ENCODE measurements at regions not wholly inside any gene's neighbourhood (a gene's known extent, or its start where the extent isn't known, plus 50 kb on each side); places are given as distances from the start of the nearest gene placed in this dataset.

DNA sequence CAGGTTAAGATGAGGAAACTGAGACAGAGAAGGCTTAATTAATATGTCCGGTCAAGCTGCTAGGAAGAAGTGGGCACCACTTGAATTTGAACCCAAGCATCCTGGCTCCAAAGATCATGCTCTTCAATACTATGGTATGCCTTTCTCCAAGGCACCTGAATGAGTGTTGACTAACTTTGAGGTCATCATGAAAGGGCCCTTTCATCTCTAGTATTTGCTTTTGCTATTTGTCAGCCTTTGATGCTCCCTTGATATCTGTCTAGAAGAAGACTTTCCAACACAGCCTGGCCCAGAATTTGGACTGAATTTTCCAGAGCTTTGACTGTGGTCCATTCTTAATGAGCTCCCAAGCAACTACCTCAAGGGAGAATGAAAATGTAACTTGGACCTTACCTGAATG, 179.1 kb upstream of the DKK2 start:
- no peak overlapping the region for H3K27ac ChIP-seq
- H3K9me2 ChIP-seq (replicated peaks; ENCODE audit: insufficient read depth), result no peaks in the 10 kb centered on the region

DNA sequence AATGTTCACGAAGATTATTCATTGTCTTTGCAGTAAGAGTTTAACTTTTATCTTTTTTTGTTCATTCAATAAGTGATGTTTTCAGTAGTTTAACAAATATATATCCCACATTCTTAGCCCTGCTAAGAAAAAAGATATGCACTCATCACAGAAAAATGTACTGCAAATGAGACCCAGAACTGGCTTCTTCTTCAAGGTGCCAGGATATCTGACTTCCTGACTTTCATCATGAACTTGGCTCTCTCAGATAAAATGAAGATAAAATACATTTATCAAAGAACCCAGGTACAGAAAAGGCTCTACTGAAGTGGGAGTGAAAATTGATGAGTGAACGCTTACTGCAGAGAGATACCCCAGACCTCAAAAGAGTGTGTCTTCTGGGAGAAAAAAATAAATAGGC, 177.8 kb upstream of the DKK2 start:
- H3K4me3 ChIP-seq, result no peak overlapping the region
- DNase-seq (ENCODE audit: low spot score), result no peak
- no peak overlapping the region for H3K4me2 ChIP-seq
- H3K9me3 ChIP-seq (ENCODE audit: low read depth), result no peaks in the 10 kb centered on the region
- peaks cover 4% of the 10 kb centered on the region for H3K4me1 ChIP-seq (ENCODE audit: insufficient read depth)
- TF ChIP-seq, protein P1, sequence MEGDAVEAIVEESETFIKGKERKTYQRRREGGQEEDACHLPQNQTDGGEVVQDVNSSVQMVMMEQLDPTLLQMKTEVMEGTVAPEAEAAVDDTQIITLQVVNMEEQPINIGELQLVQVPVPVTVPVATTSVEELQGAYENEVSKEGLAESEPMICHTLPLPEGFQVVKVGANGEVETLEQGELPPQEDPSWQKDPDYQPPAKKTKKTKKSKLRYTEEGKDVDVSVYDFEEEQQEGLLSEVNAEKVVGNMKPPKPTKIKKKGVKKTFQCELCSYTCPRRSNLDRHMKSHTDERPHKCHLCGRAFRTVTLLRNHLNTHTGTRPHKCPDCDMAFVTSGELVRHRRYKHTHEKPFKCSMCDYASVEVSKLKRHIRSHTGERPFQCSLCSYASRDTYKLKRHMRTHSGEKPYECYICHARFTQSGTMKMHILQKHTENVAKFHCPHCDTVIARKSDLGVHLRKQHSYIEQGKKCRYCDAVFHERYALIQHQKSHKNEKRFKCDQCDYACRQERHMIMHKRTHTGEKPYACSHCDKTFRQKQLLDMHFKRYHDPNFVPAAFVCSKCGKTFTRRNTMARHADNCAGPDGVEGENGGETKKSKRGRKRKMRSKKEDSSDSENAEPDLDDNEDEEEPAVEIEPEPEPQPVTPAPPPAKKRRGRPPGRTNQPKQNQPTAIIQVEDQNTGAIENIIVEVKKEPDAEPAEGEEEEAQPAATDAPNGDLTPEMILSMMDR (IDR thresholded peaks at IDR 0.05; ENCODE audit: poor library complexity), result no peak
- no peak for TF ChIP-seq EZH2phosphoT487 (IDR thresholded peaks at IDR 0.05; ENCODE audit: low read depth, severe bottlenecking, unreplicated experiment)
- TF ChIP-seq EZH2 (IDR thresholded peaks at IDR 0.05; ENCODE audit: borderline replicate concordance), result no peak
- H2AFZ ChIP-seq, result no peak overlapping the region
- no peaks in the 10 kb centered on the region for H3K79me2 ChIP-seq
- no peaks in the 10 kb centered on the region for H3K27me3 ChIP-seq
- 82% methylated on average over 2 of the region's 2 CpGs for WGBS (ENCODE audit: low lambda C conversion rate, missing lambda C conversion rate)
- no peak overlapping the region for H3K27ac ChIP-seq
- no peaks in the 10 kb centered on the region for H3K9me2 ChIP-seq (replicated peaks; ENCODE audit: insufficient read depth)
- H4K20me1 ChIP-seq (ENCODE audit: insufficient read depth, poor library complexity, severe bottlenecking), result no peaks in the 10 kb centered on the region
- no peaks in the 10 kb centered on the region for H3K36me3 ChIP-seq (replicated peaks; ENCODE audit: insufficient read depth, low read depth)

More for the DNA sequence above, 179.1 kb upstream of the DKK2 start:
- WGBS (ENCODE audit: low lambda C conversion rate, missing lambda C conversion rate), result 88% methylated on average over 1 of the region's 1 CpG
- no peaks in the 10 kb centered on the region for H3K27me3 ChIP-seq
- no peaks in the 10 kb centered on the region for H3K79me2 ChIP-seq
- DNase-seq (ENCODE audit: low spot score), result no peak
- no peaks in the 10 kb centered on the region for H3K36me3 ChIP-seq (replicated peaks; ENCODE audit: insufficient read depth, low read depth)
- no peak overlapping the region for H3K4me3 ChIP-seq
- TF ChIP-seq, protein P1 (IDR thresholded peaks at IDR 0.05; ENCODE audit: poor library complexity), result no peak
- TF ChIP-seq EZH2 (IDR thresholded peaks at IDR 0.05; ENCODE audit: borderline replicate concordance), result no peak
- no peak for TF ChIP-seq EZH2phosphoT487 (IDR thresholded peaks at IDR 0.05; ENCODE audit: low read depth, severe bottlenecking, unreplicated experiment)
- peaks cover 4% of the 10 kb centered on the region for H3K4me1 ChIP-seq (ENCODE audit: insufficient read depth)
- H4K20me1 ChIP-seq (ENCODE audit: insufficient read depth, poor library complexity, severe bottlenecking), result no peaks in the 10 kb centered on the region
- H3K9me3 ChIP-seq (ENCODE audit: low read depth), result no peaks in the 10 kb centered on the region
- H2AFZ ChIP-seq, result no peak overlapping the region
- no peak overlapping the region for H3K4me2 ChIP-seq

DNA sequence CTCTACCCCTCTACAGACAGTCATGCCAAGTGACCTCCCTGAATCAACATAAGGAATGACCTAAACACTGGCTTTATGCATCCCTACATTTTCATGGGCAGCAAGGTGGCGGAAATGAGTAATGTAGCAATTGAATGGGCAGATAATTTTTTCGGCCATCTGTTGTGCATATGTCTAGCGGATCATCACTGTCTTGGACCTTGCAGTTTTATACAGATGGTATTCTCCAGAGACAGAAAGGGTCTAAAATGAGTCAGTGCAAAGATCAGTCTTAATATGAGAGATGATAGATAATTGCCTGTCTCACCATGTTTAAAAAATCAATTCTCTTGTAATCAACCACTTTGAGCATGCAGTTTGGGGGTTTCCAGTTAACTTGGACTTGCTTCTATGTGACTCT, 177.3 kb upstream of the DKK2 start:
- Histone ChIP-seq H3K4me3 (no peak overlapping the region), H3K4me1 (ENCODE audit: insufficient read depth) (peaks cover 4% of the 10 kb centered on the region), H3K27me3 (no peaks in the 10 kb centered on the region), H3K36me3 (replicated peaks; ENCODE audit: insufficient read depth, low read depth) (no peaks in the 10 kb centered on the region), H3K4me2 (no peak overlapping the region), H3K27ac (no peak overlapping the region), H3K9me2 (replicated peaks; ENCODE audit: insufficient read depth) (no peaks in the 10 kb centered on the region), H3K9me3 (ENCODE audit: low read depth) (no peaks in the 10 kb centered on the region), H4K20me1 (ENCODE audit: insufficient read depth, poor library complexity, severe bottlenecking) (no peaks in the 10 kb centered on the region), H3K79me2 (no peaks in the 10 kb centered on the region), H2AFZ (no peak overlapping the region)
- WGBS (ENCODE audit: low lambda C conversion rate, missing lambda C conversion rate), result 89% methylated on average over 3 of the region's 3 CpGs
- TF ChIP-seq EZH2 (IDR thresholded peaks at IDR 0.05; ENCODE audit: borderline replicate concordance) (no peak), EZH2phosphoT487 (IDR thresholded peaks at IDR 0.05; ENCODE audit: low read depth, severe bottlenecking, unreplicated experiment) (no peak)
- TF ChIP-seq, protein P1 (IDR thresholded peaks at IDR 0.05; ENCODE audit: poor library complexity), result no peak
- no peak for DNase-seq (ENCODE audit: low spot score)

DNA sequence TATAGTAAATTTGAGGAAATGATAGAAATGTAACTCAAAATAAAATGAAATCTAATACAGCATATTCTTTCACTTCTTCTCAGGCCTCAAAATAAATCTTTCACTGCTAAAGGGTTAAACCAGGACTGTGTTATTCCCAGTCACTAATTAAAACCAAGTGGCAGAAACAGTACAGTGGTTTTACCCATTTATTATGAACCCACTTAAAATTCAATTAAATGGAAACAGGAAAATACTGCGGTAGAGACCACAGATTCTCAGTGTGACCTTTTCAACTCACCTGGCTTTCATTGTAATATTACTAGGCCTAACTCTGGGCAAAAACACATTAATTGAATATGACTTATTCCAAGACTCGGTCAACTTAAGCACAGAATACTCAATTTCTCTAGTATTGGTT, 176.5 kb upstream of the DKK2 start:
- TF ChIP-seq EZH2 (IDR thresholded peaks at IDR 0.05; ENCODE audit: borderline replicate concordance), result no peak
- TF ChIP-seq, protein P1 (IDR thresholded peaks at IDR 0.05; ENCODE audit: poor library complexity), result no peak
- TF ChIP-seq EZH2phosphoT487 (IDR thresholded peaks at IDR 0.05; ENCODE audit: low read depth, severe bottlenecking, unreplicated experiment), result no peak
- no peak overlapping the region for H3K4me3 ChIP-seq
- no peaks in the 10 kb centered on the region for H3K9me2 ChIP-seq (replicated peaks; ENCODE audit: insufficient read depth)
- H3K27me3 ChIP-seq, result no peaks in the 10 kb centered on the region
- no peak overlapping the region for H2AFZ ChIP-seq
- no peak for DNase-seq (ENCODE audit: low spot score)
- peaks cover 4% of the 10 kb centered on the region for H3K4me1 ChIP-seq (ENCODE audit: insufficient read depth)
- WGBS (ENCODE audit: low lambda C conversion rate, missing lambda C conversion rate), result 70% methylated on average over 2 of the region's 2 CpGs
- H4K20me1 ChIP-seq (ENCODE audit: insufficient read depth, poor library complexity, severe bottlenecking), result no peaks in the 10 kb centered on the region
- no peak overlapping the region for H3K27ac ChIP-seq
- no peaks in the 10 kb centered on the region for H3K79me2 ChIP-seq
- no peak overlapping the region for H3K4me2 ChIP-seq
- H3K9me3 ChIP-seq (ENCODE audit: low read depth), result no peaks in the 10 kb centered on the region
- no peaks in the 10 kb centered on the region for H3K36me3 ChIP-seq (replicated peaks; ENCODE audit: insufficient read depth, low read depth)

Data from hepatocyte (in vitro differentiated cells).